A673 (cell line): ENCODE measurements at regions not wholly inside any gene's neighbourhood (a gene's known extent, or its start where the extent isn't known, plus 50 kb on each side); places are given as distances from the start of the nearest gene placed in this dataset.

ENCODE experiments used
- EZH2 ChIP-seq: fragments of 200-600 bp; sonication (generic); IDR thresholded peaks from 2 replicates; pipeline ENCODE4 v1.6.1; 2017; ENCODE audit warnings: borderline replicate concordance, low read depth, mild to moderate bottlenecking, mixed read lengths, antibody characterized with exemption, low read length; ENCODE audit not compliant: poor library complexity, severe bottlenecking
- TF ChIP-seq, protein P1 (sequence below): fragments of 300-800, 200-600 bp; sonication (generic); conservative IDR thresholded peaks from 2 replicates; pipeline ENCODE4 v1.5.1; 2017; ENCODE audit warnings: low read depth, mild to moderate bottlenecking, antibody characterized with exemption, low read length, moderate library complexity, mixed read lengths

GRCh38 chr13:38255600-38255999 lies 94.1 kb upstream of the UFM1 start:
- TF ChIP-seq, protein P1, sequence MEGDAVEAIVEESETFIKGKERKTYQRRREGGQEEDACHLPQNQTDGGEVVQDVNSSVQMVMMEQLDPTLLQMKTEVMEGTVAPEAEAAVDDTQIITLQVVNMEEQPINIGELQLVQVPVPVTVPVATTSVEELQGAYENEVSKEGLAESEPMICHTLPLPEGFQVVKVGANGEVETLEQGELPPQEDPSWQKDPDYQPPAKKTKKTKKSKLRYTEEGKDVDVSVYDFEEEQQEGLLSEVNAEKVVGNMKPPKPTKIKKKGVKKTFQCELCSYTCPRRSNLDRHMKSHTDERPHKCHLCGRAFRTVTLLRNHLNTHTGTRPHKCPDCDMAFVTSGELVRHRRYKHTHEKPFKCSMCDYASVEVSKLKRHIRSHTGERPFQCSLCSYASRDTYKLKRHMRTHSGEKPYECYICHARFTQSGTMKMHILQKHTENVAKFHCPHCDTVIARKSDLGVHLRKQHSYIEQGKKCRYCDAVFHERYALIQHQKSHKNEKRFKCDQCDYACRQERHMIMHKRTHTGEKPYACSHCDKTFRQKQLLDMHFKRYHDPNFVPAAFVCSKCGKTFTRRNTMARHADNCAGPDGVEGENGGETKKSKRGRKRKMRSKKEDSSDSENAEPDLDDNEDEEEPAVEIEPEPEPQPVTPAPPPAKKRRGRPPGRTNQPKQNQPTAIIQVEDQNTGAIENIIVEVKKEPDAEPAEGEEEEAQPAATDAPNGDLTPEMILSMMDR, result no peak
- no peak for TF ChIP-seq EZH2
